ENCODE measurements at regions not wholly inside any gene's neighbourhood (a gene's known extent, or its start where the extent isn't known, plus 50 kb on each side); places are given as distances from the start of the nearest gene placed in this dataset.

DNA sequence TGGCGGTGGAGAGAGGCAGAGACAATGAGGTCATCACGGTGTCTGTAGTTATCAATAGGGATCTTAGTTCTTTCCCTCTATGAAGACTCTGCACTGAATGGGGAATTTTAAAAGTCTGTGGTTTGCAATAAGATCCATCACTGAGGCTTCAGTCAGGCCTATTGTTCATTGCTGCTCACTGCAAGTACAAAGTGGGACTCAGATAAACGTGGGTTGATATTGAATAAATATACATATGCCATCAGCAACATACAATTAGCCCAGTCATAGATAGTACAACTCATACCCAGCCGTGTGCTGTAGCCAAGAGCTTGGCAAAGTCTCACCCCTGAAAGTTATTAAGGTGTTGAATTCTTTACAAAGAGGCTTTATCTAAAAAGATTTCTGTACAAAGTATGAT, 88.4 kb downstream of the ENC1 start:
- DNase-seq (no peak), ATAC-seq (no peak)
- no peaks in the 10 kb centered on the region for H3K36me3 ChIP-seq
- H3K4me3 ChIP-seq = no peak overlapping the region
- 72 to 80% (median 75%) methylated on average over 4 of the region's 4 CpGs for WGBS, 4 donors
- intact Hi-C loops (cut with DNase I) = no loop called here
- peaks cover 0 to 13% (median 0%) of the 10 kb centered on the region in 12 donors for H3K4me1 ChIP-seq
- H3K9me3 ChIP-seq = no peaks in the 10 kb centered on the region
- TF ChIP-seq POLR2A (IDR thresholded peaks at IDR 0.05) = no peak
- TF ChIP-seq, protein P1, sequence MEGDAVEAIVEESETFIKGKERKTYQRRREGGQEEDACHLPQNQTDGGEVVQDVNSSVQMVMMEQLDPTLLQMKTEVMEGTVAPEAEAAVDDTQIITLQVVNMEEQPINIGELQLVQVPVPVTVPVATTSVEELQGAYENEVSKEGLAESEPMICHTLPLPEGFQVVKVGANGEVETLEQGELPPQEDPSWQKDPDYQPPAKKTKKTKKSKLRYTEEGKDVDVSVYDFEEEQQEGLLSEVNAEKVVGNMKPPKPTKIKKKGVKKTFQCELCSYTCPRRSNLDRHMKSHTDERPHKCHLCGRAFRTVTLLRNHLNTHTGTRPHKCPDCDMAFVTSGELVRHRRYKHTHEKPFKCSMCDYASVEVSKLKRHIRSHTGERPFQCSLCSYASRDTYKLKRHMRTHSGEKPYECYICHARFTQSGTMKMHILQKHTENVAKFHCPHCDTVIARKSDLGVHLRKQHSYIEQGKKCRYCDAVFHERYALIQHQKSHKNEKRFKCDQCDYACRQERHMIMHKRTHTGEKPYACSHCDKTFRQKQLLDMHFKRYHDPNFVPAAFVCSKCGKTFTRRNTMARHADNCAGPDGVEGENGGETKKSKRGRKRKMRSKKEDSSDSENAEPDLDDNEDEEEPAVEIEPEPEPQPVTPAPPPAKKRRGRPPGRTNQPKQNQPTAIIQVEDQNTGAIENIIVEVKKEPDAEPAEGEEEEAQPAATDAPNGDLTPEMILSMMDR (IDR thresholded peaks at IDR 0.05) = no peak
- peaks cover 0 to 3% (median 0%) of the 10 kb centered on the region in 9 donors for H3K27me3 ChIP-seq
- H3K27ac ChIP-seq = no peak overlapping the region

DNA sequence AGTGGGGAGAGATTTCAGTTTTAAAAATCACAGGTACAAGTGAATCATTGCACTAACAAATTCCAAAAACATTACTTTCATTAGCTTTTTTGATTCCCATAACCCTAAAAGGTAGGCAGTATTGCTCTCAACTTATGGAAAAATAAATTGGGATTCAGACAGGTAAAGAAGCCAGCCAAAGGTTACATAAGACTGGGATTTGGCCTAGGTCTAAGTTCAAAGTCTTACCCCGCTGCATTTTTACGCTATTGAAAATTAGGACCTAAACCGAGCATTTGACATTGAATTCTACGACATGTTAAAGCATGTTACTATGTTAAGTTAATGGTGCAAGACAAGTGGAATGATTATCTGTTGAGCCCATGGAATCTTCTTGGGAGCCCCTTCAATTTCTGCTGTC, 89.6 kb downstream of the ENC1 start:
- intact Hi-C loops (cut with DNase I) = no loop called here
- TF ChIP-seq POLR2A (IDR thresholded peaks at IDR 0.05) = no peak
- TF ChIP-seq, protein P1 (IDR thresholded peaks at IDR 0.05) = no peak
- Histone ChIP-seq H3K27ac (no peak overlapping the region), H3K4me3 (no peak overlapping the region), H3K27me3 (peaks cover 0 to 3% (median 0%) of the 10 kb centered on the region in 9 donors), H3K36me3 (no peaks in the 10 kb centered on the region), H3K9me3 (no peaks in the 10 kb centered on the region), H3K4me1 (peaks cover 0 to 13% (median 0%) of the 10 kb centered on the region in 12 donors)
- DNase-seq (no peak), ATAC-seq (no peak)
- 73 to 97% (median 85%) methylated on average over 4 of the region's 4 CpGs for WGBS, 4 donors

DNA sequence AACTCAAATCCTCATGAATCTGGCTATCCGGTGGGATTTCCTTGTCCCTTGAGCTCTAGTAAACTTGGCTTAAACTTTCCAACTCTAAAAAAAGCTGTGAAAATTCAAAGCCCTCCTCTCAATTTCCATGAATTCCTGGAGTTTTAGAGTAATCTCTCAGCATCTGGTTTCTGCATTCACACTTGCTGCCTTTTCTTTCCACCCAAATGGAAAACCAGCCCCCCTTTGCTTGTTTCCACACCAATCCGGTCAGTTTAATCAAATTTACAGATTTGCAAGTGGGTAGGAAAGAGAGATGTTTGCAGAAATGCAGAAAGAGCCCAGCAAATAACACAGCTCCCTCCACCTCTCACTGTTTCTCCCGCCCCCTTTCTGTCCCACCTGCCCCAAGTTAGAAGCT, 91.1 kb downstream of the ENC1 start:
- no peaks in the 10 kb centered on the region for H3K9me3 ChIP-seq
- DNase-seq = no peak
- no peaks in the 10 kb centered on the region for H3K36me3 ChIP-seq
- H3K4me1 ChIP-seq = peaks cover 0 to 13% (median 0%) of the 10 kb centered on the region in 12 donors
- peaks cover 0 to 9% (median 0%) of the 10 kb centered on the region in 9 donors for H3K27me3 ChIP-seq
- ATAC-seq = no peak
- no peak for TF ChIP-seq POLR2A (IDR thresholded peaks at IDR 0.05)
- TF ChIP-seq, protein P1 (IDR thresholded peaks at IDR 0.05) = no peak
- intact Hi-C loops (cut with DNase I) = loop anchor here in 1 of 10 donors (10.0 kb wide), 1 partner anchor 85 kb away; no protein-coding TSS in a partner anchor
- H3K4me3 ChIP-seq = no peak overlapping the region
- no peak overlapping the region for H3K27ac ChIP-seq
- 45 to 59% (median 49%) methylated on average over 3 of the region's 3 CpGs for WGBS, 4 donors

DNA sequence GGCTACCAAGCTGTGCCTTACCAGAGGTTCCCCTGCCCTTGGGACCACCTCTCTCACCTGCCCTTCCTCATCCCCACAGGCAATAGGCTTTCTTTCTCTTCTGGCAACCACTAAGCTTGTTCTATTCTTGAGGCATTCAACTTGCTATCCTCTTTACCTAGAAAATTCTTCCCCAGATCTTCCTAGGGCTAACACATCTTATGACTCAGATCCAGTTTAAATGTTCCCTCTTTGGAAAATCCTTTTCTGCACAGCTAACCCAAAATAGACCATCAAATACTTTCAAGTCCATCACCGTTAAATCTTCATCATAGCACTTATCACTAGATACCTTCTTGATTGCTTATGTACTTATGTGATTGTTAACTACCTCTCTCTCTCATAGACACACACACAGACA, 93.7 kb downstream of the ENC1 start:
- 80 to 87% (median 82%) methylated on average over 1 of the region's 1 CpG for WGBS, 4 donors
- intact Hi-C loops (cut with DNase I) = loop anchor here in 1 of 10 donors (10.0 kb wide), 1 partner anchor 88 kb away; no protein-coding TSS in a partner anchor
- Histone ChIP-seq H3K4me1 (peaks cover 0 to 13% (median 0%) of the 10 kb centered on the region in 12 donors), H3K36me3 (no peaks in the 10 kb centered on the region), H3K27me3 (peaks cover 0 to 9% (median 0%) of the 10 kb centered on the region in 9 donors), H3K27ac (no peak overlapping the region), H3K4me3 (no peak overlapping the region), H3K9me3 (no peaks in the 10 kb centered on the region)
- no peak for DNase-seq
- TF ChIP-seq, protein P1 (IDR thresholded peaks at IDR 0.05) = no peak
- no peak for TF ChIP-seq POLR2A (IDR thresholded peaks at IDR 0.05)
- ATAC-seq = no peak
